Heart right ventricle (tissue), 16 donors: ENCODE measurements at regions not wholly inside any gene's neighbourhood (a gene's known extent, or its start where the extent isn't known, plus 50 kb on each side); places are given as distances from the start of the nearest gene placed in this dataset.

Experiments used
- ATAC-seq, 8 donors: fragments of 200-7000 bp; cut with Tn5 transposase; one replicate each; pipeline ENCODE4 v1.9.1; 2020; ENCODE audit warnings: mild to moderate bottlenecking in 8 of 8, moderate library complexity in 8 of 8, moderate number of reproducible peaks in 1 of 8
- DNase-seq, 2 donors: peaks; one replicate each; pipeline ENCODE4 v3.0.0-alpha.2; 2020
- H3K27ac ChIP-seq, 10 donors: fragments of 200-600 bp; sonication (generic) in 2 of 10; one replicate each; pipeline versions ENCODE4 v1.5.0 to v1.8.0; 2020 to 2022; ENCODE audit warnings: mild to moderate bottlenecking in 3 of 10
- H3K27me3 ChIP-seq, 7 donors: fragments of 200-600 bp; one replicate each; pipeline ENCODE4 v1.8.0; 2021 to 2022; ENCODE audit warnings: mild to moderate bottlenecking in 2 of 7
- H3K36me3 ChIP-seq, 9 donors: fragments of 200-600 bp; sonication (generic) in 1 of 9; one replicate each; pipeline versions ENCODE4 v1.5.0 to v1.8.0; 2020 to 2022; ENCODE audit warnings: mild to moderate bottlenecking in 2 of 9
- H3K4me1 ChIP-seq, 9 donors: fragments of 200-600 bp; sonication (generic) in 1 of 9; one replicate each; pipeline versions ENCODE4 v1.5.0 to v1.8.0; 2020 to 2022; ENCODE audit warnings: mild to moderate bottlenecking in 4 of 9
- H3K4me3 ChIP-seq, 10 donors: fragments of 200-600 bp; sonication (generic) in 2 of 10; one replicate each; pipeline versions ENCODE4 v1.5.0 to v1.8.0; 2020 to 2022; ENCODE audit warnings: mild to moderate bottlenecking in 7 of 10, moderate library complexity in 2 of 10
- H3K9me3 ChIP-seq, 11 donors: fragments of 200-600 bp in 10 of 11; sonication (generic) in 2 of 11; one replicate each; pipeline versions ENCODE4 v1.5.0 to v1.8.0; 2013 to 2022; ENCODE audit warnings: mild to moderate bottlenecking in 2 of 11, control low read depth in 1 of 11, moderate library complexity in 1 of 11
- CTCF ChIP-seq, 9 donors: fragments of 200-600 bp; sonication (generic) in 2 of 9; IDR thresholded peaks; one replicate each; pipeline versions ENCODE4 v1.5.0 to v1.8.0; 2021 to 2022; ENCODE audit warnings: antibody characterized with exemption in 9 of 9, mild to moderate bottlenecking in 5 of 9, moderate library complexity in 1 of 9
- WGBS, 2 donors: extraction: QIAGEN DNeasy Blood & Tissue Kit; methylation state at CpG; one replicate each; pipeline ENCODE4 v1.1.7; 2013; ENCODE audit warnings: inconsistent platforms in 1 of 2; 5-methylcytosine and 5-hydroxymethylcytosine counted together
- intact Hi-C, 10 donors: fragments of 100-400 bp; cut with DNase I; formaldehyde crosslinking; loops; one replicate each; pipeline versions ENCODE4 v1.11.1 to v1.14.2; 2022
- donor health status: Arrhythmogenic right ventricular cardiomyopathy.
- donor health status: ischemic (EF 13 %, LVEDD 7.1; RV severe dilation, severe dysfunction).
- donor health status: healthy with polysubstance abuse.
- donor health status: DM: no; HTN: yes; CAD: no.
- donor health status: DM: no; HTN: no; CAD: no.
- donor health status: ischemic (EF 25% LVEDD 6.9; RV normal size, moderate dysfunction).
- donor health status: ischemic (EF 25% LVEDD 5.7; RV mildly dilated, moderate dysfunction).
- donor health status: healthy.
- donor health status: DM: yes; HTN: yes; CAD: no.
- donor health status: Ischemic cardiomyopathy.
- donor health status: ischemic (EF 35%, LVEDD 5.7; RV mildly dilated, moderate dysfunction).
- donor health status: nonischemic (EF 11% LVEDD 7.7; RV severe dilation, severe dysfunction).
- donor health status: DM: yes; HTN: yes; CAD: no.
- donor health status: PGD.
- donor health status: ischemic (EF 29% LVEDD 5.4; RV normal size, mild dysfunction).
- donor health status: nonischemic (EF 23%, LVEDD 6.1; RV moderate dilation, normal function).

GRCh38 chr9:95595721-95596295 lies 79.0 kb upstream of the PTCH1 start:
- no peaks in the 10 kb centered on the region for H3K27me3 ChIP-seq
- no peak overlapping the region for H3K27ac ChIP-seq
- no peaks in the 10 kb centered on the region for H3K36me3 ChIP-seq
- DNase-seq = no peak
- intact Hi-C loops = no loop called here
- WGBS, 2 donors = 92% methylated on average over 15 of the region's 15 CpGs
- no peaks in the 10 kb centered on the region for H3K9me3 ChIP-seq
- TF ChIP-seq CTCF (IDR thresholded peaks at IDR 0.05) = no peak
- H3K4me1 ChIP-seq = no peaks in the 10 kb centered on the region
- ATAC-seq = no peak
- H3K4me3 ChIP-seq = no peak overlapping the region

- TF ChIP-seq CTCF (IDR thresholded peaks at IDR 0.05) = no peak
- Histone ChIP-seq H3K4me1 (no peaks in the 10 kb centered on the region), H3K9me3 (no peaks in the 10 kb centered on the region), H3K36me3 (no peaks in the 10 kb centered on the region), H3K27me3 (peaks cover 0 to 4% (median 0%) of the 10 kb centered on the region in 7 donors), H3K27ac (no peak overlapping the region), H3K4me3 (no peak overlapping the region)
- no peak for ATAC-seq
- intact Hi-C loops = no loop called here
- 85 to 87% methylated on average over 5 of the region's 5 CpGs for WGBS, 2 donors
- DNase-seq = no peak
Measured at GRCh38 chr9:95592931-95593330, 76.2 kb upstream of the PTCH1 start.

GRCh38 chr9:95588724-95589588 lies 72.2 kb upstream of the PTCH1 start:
- DNase-seq (no peak), ATAC-seq (no peak)
- H3K36me3 ChIP-seq = no peaks in the 10 kb centered on the region
- intact Hi-C loops = no loop called here
- no peaks in the 10 kb centered on the region for H3K9me3 ChIP-seq
- H3K4me3 ChIP-seq = no peak overlapping the region
- H3K4me1 ChIP-seq = no peaks in the 10 kb centered on the region
- 81 to 84% methylated on average over 9 of the region's 9 CpGs for WGBS, 2 donors
- TF ChIP-seq CTCF (IDR thresholded peaks at IDR 0.05) = no peak
- H3K27ac ChIP-seq = no peak overlapping the region
- peaks cover 0 to 4% (median 0%) of the 10 kb centered on the region in 7 donors for H3K27me3 ChIP-seq

GRCh38 chr9:95587021-95587964 lies 70.5 kb upstream of the PTCH1 start:
- no peak for DNase-seq
- Histone ChIP-seq H3K4me1 (no peaks in the 10 kb centered on the region), H3K4me3 (no peak overlapping the region), H3K27me3 (peaks cover 0 to 4% (median 0%) of the 10 kb centered on the region in 7 donors), H3K27ac (no peak overlapping the region), H3K36me3 (no peaks in the 10 kb centered on the region), H3K9me3 (no peaks in the 10 kb centered on the region)
- intact Hi-C loops = no loop called here
- ATAC-seq = no peak
- WGBS, 2 donors = 81% methylated on average over 10 of the region's 10 CpGs
- no peak for TF ChIP-seq CTCF (IDR thresholded peaks at IDR 0.05)
